Tibial nerve (tissue), 4 donors: ENCODE measurements at regions not wholly inside any gene's neighbourhood (a gene's known extent, or its start where the extent isn't known, plus 50 kb on each side); places are given as distances from the start of the nearest gene placed in this dataset.
"Not testable (repeated sequence)": the region's sequence is repeated elsewhere in the genome, so short reads cannot be mapped to it uniquely, and the experiment has no call there.

Experiments
- DNase-seq, 2 donors: peaks; one replicate each; pipeline ENCODE4 v3.0.0-alpha.2; 2019; ENCODE audit warnings: low spot score in 2 of 2
- H3K27ac ChIP-seq, 4 donors: fragments of 200-600 bp; sonication (generic) in 3 of 4; one replicate each; pipeline ENCODE4 v1.5.1; 2017 to 2019; ENCODE audit warnings: mild to moderate bottlenecking in 1 of 4
- H3K27me3 ChIP-seq, 2 donors: fragments of 200-600 bp; sonication (generic) in 1 of 2; one replicate each; pipeline versions ENCODE4 v1.5.1 to v1.6.0; 2017 to 2019
- H3K36me3 ChIP-seq, 3 donors: fragments of 200-600 bp; sonication (generic); one replicate each; pipeline ENCODE4 v1.5.1; 2018 to 2019
- H3K4me1 ChIP-seq, 4 donors: fragments of 200-600 bp; sonication (generic) in 3 of 4; one replicate each; pipeline ENCODE4 v1.5.1; 2017 to 2019
- H3K4me3 ChIP-seq, 4 donors: fragments of 200-600 bp; sonication (generic) in 3 of 4; one replicate each; pipeline ENCODE4 v1.5.1; 2017 to 2019; ENCODE audit warnings: mild to moderate bottlenecking in 1 of 4, moderate library complexity in 1 of 4
- H3K9me3 ChIP-seq, 4 donors: fragments of 200-600 bp; sonication (generic) in 3 of 4; one replicate each; pipeline ENCODE4 v1.5.1; 2017 to 2019
- WGBS, 2 donors: methylation state at CpG; one replicate each; pipeline ENCODE4 v1.1.5; 2018; 5-methylcytosine and 5-hydroxymethylcytosine counted together

DNA sequence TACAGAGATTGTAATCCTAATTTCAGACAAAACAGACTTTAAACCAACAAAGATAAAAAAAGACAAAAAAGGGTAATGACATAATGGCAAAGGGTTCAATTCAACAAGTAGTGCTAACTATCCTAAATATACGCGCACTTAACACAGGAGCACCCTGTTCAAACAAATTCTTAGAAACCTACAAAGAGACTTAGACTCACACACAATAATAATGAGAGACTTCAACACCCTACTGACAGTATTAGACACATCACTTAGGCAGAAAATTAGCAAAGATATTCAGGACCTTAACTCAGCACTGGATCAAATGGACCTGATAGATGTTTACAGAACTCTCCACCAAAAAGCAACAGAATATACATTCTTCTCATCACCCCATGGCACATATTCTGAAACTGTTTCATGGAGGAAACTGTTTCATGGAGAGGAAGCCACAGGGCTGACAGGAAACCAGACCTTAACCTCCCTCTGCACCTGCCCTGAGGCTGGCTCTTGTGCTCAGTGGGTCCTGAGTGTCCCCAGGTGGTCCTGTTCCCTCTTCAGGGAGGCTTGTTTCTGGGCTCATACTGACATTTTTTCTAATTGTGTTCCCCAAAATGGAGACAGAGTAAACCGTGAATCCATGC lies 54.7 kb downstream of the OR4M2 start:
- not testable (repeated sequence) for H3K4me1 ChIP-seq, H3K9me3 ChIP-seq, DNase-seq, H3K27me3 ChIP-seq, H3K36me3 ChIP-seq, H3K4me3 ChIP-seq, H3K27ac ChIP-seq
- no CpG with 5 or more reads among the region's 3 CpGs for WGBS, 2 donors

- not testable (repeated sequence) for DNase-seq, H3K4me3 ChIP-seq, H3K9me3 ChIP-seq, H3K27me3 ChIP-seq, H3K36me3 ChIP-seq, H3K4me1 ChIP-seq, H3K27ac ChIP-seq
- WGBS, 2 donors: no CpG with 5 or more reads among the region's 7 CpGs
These were observed 57.2 kb downstream of the OR4M2 start for GRCh38 chr15:22137572-22137971.

DNA sequence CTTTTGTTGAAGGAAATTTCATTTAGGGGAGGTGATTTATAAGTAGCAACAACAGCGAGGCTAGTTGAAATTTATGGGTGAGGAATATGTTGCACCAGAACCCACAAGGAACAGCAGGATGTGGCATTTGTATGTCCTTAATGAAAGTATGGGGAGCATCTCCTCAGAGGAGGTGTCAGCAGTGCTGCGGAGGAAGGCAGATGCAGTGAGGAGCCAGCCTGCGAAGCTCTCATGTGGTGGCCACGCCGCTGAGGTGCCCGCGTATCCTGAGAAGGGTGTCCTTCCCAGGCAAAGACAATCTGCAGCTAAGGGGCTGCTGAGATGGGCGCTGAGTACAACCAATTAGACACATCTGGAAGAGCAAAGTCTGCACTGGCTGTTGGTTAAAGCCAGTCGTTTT lies 60.8 kb downstream of the OR4M2 start:
- not testable (repeated sequence) for H3K4me1 ChIP-seq, H3K27me3 ChIP-seq, H3K36me3 ChIP-seq, DNase-seq, H3K27ac ChIP-seq, H3K9me3 ChIP-seq, H3K4me3 ChIP-seq
- no CpG with 5 or more reads among the region's 9 CpGs for WGBS, 2 donors

- not testable (repeated sequence) for H3K27me3 ChIP-seq, H3K4me1 ChIP-seq, H3K27ac ChIP-seq, H3K9me3 ChIP-seq, H3K36me3 ChIP-seq, DNase-seq, H3K4me3 ChIP-seq
- no CpG with 5 or more reads among the region's 7 CpGs for WGBS, 2 donors
These were observed 67.8 kb downstream of the OR4M2 start for GRCh38 chr15:22148109-22148508.

- not testable (repeated sequence) for DNase-seq, H3K27me3 ChIP-seq, H3K4me3 ChIP-seq, H3K4me1 ChIP-seq, H3K9me3 ChIP-seq, H3K36me3 ChIP-seq, H3K27ac ChIP-seq
- no CpG with 5 or more reads among the region's 6 CpGs for WGBS, 2 donors
These were observed 77.9 kb downstream of the OR4M2 start for GRCh38 chr15:22158243-22158642.

DNA sequence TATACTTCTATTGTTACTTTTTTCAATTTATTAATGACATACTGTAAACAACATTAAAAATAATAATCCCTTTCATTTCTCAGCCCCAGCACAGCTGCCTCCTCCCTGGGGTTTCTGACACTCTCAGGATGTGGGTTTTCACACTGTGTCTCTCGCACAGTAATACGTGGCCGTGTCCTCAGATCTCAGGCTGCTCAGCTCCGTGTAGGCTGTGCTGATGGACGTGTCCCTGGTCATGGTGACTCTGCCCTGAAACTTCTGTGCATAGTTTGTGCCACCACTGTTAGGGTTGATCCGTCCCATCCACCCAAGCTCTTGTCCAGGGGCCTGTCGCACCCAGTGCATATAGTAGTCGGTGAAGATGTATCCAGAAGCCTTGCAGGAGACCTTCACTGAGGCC lies 80.0 kb downstream of the OR4M2 start:
- DNase-seq, H3K27ac ChIP-seq, H3K4me3 ChIP-seq, H3K36me3 ChIP-seq, H3K9me3 ChIP-seq, H3K4me1 ChIP-seq, H3K27me3 ChIP-seq: not testable (repeated sequence)
- WGBS, 2 donors: no CpG with 5 or more reads among the region's 8 CpGs

DNA sequence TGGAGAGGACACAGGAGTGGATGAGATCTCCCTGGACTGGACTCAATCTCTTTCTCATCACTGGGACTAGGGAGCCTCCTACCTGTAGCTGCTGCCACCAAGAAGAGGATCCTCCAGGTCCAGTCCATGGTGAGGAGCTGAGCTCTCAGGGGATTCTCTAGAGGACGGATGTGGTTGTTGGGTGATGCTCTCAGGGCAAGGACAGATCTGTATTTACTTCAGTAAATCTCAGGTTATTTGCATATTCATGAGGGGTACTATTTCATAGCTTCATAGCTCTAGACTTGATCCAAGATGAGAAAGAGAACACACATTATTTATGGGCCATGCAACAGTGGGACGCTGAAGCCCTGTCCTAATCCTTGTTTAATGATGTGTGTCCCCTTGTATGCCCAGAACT lies 80.4 kb downstream of the OR4M2 start:
- not testable (repeated sequence) for H3K27me3 ChIP-seq, DNase-seq, H3K36me3 ChIP-seq, H3K4me3 ChIP-seq, H3K9me3 ChIP-seq, H3K4me1 ChIP-seq, H3K27ac ChIP-seq
- WGBS, 2 donors: no CpG with 5 or more reads among the region's 2 CpGs

DNA sequence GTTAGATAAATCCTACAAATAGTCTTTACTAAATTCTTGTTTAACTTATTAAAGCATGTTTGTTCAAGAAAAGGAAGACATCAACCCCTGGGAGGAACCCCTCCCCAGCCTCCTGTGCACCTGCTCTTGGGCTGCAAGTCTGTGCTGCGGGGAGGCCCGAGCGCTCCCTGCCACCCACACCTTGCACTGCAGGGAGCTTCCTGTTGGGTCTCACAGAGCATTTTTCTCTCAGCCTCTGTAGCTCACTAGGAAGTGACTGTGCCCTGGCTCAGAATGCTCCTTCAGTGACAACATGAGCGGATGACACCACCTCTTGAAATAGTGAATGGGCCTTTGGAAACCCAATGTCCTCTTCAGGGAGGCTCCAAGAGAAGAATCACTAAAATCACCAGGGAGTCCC lies 81.1 kb downstream of the OR4M2 start:
- H3K27ac ChIP-seq, H3K27me3 ChIP-seq, H3K4me3 ChIP-seq, H3K9me3 ChIP-seq, H3K4me1 ChIP-seq, DNase-seq, H3K36me3 ChIP-seq: not testable (repeated sequence)
- no CpG with 5 or more reads among the region's 4 CpGs for WGBS, 2 donors

- not testable (repeated sequence) for H3K27me3 ChIP-seq, H3K9me3 ChIP-seq, H3K36me3 ChIP-seq, H3K4me1 ChIP-seq, H3K27ac ChIP-seq, DNase-seq, H3K4me3 ChIP-seq
- WGBS, 2 donors: no CpG with 5 or more reads among the region's 5 CpGs
These were observed 83.4 kb downstream of the OR4M2 start for GRCh38 chr15:22163715-22164114.

- not testable (repeated sequence) for H3K36me3 ChIP-seq, H3K4me1 ChIP-seq, H3K27me3 ChIP-seq, DNase-seq, H3K4me3 ChIP-seq, H3K27ac ChIP-seq, H3K9me3 ChIP-seq
- no CpG with 5 or more reads among the region's 3 CpGs for WGBS, 2 donors
These were observed 87.2 kb downstream of the OR4M2 start for GRCh38 chr15:22167521-22167920.

DNA sequence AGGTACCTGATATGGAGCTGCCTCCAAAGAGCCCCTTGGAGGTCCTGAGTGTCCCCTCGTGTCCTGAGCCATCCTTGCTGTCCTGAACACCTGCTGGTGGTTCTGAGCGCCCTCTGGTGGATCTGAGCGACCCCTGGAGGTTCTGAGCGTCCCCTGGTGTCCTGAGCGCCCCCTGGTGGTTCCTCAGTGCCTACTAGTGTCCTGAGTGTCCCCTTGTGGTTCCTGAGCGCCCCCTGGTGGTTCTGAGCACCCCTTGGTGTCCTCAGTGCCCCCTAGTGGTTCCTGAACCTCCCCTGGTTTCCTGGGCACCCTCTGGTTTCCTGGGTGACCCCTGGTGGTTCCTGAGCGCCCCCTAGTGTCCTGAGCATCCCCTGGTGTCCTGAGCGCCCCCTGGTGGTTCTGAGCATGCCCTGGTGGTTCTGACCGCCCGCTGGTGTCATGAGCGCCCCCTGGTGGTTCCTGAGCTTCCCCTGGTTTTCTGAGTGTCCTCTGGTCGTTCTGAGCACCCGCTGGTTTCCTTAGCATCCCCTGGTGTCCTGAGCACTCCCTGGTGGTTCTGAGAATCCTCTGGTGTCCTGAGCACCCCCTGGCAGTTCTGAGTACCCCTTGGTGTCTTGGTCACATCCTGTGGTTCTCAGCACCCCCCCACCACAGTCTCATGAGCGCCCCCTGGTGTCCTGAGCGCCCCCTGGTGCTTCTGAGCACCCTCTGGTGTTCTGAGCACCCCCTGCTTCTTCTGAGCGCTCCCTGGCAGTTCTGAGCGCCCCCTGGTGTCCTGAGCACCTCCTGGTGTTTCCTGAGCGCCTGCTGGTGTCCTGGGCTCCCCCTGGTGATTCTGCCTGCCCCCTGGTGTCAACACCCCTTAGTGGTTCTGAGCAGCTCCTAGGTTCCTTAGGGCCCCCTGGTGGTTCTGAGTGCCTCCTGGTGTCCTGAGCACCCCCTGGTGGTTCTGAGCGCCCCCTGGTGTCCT lies 93.0 kb downstream of the OR4M2 start:
- WGBS, 2 donors: no CpG with 5 or more reads among the region's 19 CpGs
- not testable (repeated sequence) for H3K27me3 ChIP-seq, H3K4me1 ChIP-seq, H3K9me3 ChIP-seq, H3K36me3 ChIP-seq, H3K27ac ChIP-seq, DNase-seq, H3K4me3 ChIP-seq

DNA sequence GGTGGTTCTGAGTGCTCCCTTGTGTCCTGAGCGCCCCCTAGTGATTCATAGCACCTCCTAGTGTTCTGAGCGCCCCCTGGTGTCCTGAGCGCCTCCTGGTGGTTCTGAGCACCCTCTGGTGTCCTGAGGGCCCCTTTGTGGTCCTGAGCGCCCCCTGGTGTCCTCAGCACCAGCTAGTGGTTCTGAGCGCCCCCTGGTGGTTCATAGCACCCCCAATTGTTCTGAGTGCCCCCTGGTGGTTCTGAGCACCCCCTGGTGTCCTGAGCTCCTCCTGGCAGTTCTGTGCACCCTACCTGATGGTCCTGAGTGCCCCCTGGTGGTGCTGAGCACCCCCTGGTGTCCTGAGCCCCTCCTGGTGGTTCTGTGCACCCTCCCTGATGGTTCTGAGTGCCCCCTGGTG lies 93.8 kb downstream of the OR4M2 start:
- H3K9me3 ChIP-seq, H3K36me3 ChIP-seq, H3K4me3 ChIP-seq, H3K4me1 ChIP-seq, H3K27ac ChIP-seq, H3K27me3 ChIP-seq, DNase-seq: not testable (repeated sequence)
- no CpG with 5 or more reads among the region's 5 CpGs for WGBS, 2 donors

DNA sequence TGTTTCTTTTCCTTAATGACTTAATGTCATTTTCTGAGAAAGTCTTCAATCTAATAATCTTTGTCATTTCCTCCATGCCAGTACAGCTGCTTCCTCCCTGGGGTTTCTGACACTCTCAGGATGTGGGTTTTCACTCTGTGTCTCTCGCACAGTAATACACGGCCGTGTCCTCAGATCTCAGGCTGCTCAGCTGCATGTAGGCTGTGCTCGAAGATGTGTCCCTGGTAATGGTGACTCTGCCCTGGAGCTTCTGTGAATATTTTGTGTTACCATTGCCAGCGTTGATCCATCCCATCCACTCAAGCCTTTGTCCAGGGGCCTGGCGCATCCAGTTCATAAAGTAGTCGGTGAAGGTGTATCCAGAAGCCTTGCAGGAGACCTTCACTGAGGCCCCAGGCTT lies 97.6 kb downstream of the OR4M2 start:
- not testable (repeated sequence) for H3K9me3 ChIP-seq, H3K4me3 ChIP-seq, DNase-seq, H3K27ac ChIP-seq, H3K27me3 ChIP-seq, H3K4me1 ChIP-seq, H3K36me3 ChIP-seq
- WGBS, 2 donors: no CpG with 5 or more reads among the region's 7 CpGs

DNA sequence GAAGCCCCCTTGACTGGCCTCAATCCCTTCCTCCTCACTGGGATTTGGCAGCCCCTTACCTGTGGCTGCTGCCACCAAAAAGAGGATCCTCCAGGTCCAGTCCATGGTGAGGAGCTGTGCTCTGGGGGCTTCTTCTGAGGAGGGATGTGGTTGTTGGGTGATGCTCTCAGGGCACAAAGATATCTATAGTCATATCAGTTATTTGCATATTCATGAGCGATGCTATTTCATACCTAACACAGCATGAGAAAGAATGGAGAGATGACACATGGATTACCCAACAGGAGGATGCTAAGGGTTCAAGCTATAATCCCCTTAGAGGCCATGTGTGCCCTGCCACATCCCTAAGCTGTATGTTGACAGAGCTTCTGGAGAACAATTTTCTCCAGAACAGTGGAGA lies 98.1 kb downstream of the OR4M2 start:
- H3K36me3 ChIP-seq, H3K4me3 ChIP-seq, DNase-seq, H3K4me1 ChIP-seq, H3K9me3 ChIP-seq, H3K27me3 ChIP-seq, H3K27ac ChIP-seq: not testable (repeated sequence)
- WGBS, 2 donors: no CpG with 5 or more reads among the region's 1 CpG
